ENCODE measurements at regions not wholly inside any gene's neighbourhood (a gene's known extent, or its start where the extent isn't known, plus 50 kb on each side); places are given as distances from the start of the nearest gene placed in this dataset.

DNA sequence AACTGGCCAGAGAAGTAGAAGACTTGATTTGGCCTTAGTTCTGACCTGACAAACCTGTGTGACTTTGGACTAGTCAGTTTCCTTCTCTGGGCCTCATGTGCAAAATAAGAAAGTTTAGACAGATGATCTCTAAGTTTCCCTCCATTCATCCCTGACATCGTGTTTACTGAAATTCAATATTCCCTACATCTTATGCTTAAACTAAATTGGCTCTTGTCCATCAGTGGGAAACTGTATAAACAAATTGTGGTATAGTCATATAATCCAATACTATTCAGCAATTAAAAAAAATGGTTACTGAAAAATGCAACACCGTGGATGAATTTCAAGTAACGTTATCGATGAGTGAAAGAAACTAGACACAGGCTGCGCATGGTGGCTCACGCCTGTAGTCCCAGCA, 64.4 kb upstream of the HRH1 start:
- DNase-seq: no peak

DNA sequence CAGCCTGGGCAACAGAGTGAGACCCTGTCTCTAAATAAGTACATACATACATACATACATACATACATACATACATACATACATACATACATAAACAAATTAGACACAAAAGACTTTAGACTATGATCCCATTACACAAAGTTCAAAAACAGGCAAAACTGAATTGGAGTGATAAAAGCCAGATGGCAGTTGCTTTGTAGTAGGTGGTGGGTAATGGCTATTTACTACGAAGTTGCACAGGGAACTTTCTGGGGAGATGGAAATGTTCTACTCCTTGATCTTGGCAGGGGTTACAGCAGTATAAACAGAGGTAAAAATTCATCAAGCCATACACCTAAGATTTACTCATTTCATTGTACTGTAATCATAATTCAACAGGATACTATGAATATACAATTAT, 63.7 kb upstream of the HRH1 start:
- DNase-seq: no peak

DNA sequence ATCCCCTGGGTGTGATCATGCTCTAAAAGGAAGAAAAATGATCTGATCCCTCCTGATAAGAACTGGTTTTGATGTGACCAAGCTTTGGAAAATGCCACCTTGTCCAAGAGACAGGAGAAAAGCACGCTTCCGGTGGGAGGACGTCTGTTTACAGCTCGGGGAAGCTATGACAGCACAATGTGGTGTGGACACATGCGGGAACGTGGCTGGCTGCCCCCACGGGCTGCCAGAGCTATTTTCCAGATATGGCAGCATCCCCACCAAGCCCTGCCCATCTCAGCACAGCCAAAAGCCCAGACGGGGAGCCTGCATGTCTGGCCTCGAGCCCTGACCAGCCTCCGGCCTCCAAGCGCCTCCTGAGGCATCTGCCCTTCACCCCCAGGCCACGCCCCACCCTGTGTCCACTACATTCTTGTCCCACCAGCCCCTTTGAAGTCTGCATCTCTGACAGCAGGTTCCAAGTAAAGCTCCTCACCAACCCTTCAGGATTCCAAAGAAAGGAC, 63.2 kb upstream of the HRH1 start:
- no peak for DNase-seq

- no peak for DNase-seq
Observed at GRCh38 chr3:11091791-11092190, 62.5 kb upstream of the HRH1 start.

DNA sequence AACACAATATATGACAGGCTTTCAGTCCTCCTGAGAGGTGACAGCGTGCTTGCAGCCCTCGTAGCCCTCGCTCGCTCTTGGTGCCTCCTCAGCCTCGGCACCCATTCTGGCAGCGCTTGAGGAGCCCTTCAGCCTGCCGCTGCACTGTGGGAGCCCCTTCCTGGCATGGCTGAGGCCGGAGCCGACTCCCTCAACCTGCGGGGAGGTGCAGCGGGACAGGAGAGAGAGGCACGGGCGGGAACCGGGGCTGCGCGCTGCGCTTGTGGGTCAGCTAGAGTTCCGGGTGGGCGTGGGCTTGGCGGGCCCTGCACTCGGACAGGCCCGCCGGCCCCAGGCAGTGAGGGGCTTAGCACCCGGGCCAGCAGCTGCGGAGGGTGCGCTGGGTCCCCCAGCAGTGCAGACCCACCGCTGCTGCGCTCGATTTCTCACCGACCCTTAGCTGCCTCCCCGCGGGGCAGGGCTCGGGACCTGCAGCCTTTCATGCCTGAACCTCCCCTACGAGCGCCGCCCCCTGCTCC, 60.4 kb upstream of the HRH1 start:
- no peak for DNase-seq

- no peak for DNase-seq
Observed at GRCh38 chr3:11095932-11096265, 58.4 kb upstream of the HRH1 start.

DNA sequence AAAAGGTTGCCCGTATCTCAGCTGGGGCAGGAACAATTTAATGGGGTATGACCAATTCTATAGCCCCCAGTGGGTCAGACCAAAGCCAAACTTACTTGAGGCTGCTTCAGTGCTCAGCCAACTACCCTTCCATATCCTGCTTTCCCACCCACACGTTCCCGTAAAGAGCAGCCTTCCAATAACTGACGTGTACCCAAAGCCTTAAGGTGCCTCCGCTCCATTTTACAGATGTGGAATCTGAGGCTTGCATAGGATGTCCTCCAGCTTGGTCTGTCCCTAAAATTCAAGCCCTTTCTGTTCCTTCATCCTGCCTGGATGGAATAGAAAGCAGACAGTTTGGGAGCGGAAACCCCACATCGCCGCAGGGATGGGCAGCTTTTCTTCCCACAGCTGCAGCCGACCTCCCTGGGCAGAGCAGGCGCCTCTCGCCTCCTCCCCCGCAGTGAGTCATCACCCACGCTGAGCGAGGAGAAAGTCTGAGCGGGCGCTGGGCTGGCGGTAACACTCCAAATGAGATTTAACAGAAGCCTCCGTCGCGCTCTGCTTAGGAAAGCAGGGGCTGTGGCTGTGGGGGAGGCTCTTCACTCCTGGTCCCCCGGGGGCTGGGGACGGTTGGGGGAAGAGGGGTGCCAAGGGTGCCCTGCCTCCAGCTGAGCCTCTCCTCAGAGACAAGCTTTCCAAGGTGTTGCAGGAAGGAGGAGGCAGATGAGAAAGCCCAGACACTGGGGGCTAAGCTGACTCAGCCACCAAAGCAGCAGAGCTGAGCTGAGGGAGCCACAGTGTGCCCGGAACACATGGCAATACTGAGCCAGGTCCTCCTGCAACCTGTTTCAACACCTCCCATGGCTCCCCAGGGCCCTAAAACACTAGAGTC, 57.8 kb upstream of the HRH1 start:
- DNase-seq: peak; percentile 75

GRCh38 chr3:11099306-11099705, 55.0 kb upstream of the HRH1 start:
- no peak for DNase-seq
